Fibroblast of skin of abdomen (primary cell): ENCODE measurements at regions not wholly inside any gene's neighbourhood (a gene's known extent, or its start where the extent isn't known, plus 50 kb on each side); places are given as distances from the start of the nearest gene placed in this dataset.
A peak's percentile ranks its signal among the peaks of the same experiment; 100 is the strongest.
"Not testable (repeated sequence)": the region's sequence is repeated elsewhere in the genome, so short reads cannot be mapped to it uniquely, and the experiment has no call there.

Experiments used
- DNase-seq: peaks from one replicate; pipeline ENCODE4 v3.0.0-alpha.2; 2013

DNA sequence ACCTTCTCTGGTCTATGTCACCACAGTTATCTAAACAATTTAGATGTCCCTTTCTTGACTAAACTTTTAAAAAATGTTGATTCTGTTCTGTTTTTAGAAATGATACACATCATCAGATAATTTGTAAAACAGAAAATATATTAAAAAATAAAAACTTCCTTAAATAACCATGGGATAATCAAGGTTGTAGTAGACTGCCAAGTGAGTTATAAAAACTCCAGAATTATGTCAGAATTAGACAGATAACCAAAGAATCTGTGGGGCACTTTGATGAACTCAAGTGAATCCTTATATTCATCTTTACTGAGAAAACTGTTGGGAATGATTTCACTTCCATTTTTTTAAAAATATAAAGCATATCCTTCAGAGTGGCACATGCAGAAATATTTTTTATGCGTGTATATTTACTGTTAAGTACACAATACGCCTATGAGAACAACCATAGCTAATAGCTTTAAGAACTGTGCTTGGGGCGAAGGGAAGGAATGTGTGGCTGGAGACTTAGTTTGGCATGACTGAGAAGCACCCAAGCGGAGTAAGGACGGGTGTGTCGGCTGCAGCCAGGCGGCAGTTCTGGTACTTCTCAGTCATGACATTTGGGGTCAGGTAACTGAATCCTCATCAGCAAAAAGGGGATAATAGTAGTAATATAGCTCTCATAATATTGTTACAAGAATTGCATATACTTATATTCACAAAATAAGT, 604.7 kb upstream of the CITED2 start:
- DNase-seq = no peak

DNA sequence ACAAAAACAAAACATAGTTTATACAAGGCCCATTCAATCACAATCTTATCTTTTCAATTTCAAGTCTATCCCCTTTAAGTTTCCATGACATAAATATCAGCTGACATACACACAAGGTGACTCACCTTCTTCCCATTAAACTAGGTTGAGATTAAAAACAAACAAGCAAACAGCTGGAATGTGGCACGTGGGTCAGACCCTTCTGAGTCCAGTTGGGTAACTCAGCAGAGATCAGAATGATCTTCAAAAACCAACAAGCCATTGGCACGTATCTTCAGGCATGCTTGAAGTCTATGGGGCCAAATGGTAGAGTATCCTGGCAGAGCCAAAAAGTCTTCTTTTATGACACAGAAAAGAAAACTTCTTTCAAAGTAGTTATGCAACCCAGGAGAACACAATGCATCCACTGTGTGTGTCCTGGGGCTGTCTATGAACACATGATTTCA, 603.5 kb upstream of the CITED2 start:
- peak; percentile 23 for DNase-seq

DNA sequence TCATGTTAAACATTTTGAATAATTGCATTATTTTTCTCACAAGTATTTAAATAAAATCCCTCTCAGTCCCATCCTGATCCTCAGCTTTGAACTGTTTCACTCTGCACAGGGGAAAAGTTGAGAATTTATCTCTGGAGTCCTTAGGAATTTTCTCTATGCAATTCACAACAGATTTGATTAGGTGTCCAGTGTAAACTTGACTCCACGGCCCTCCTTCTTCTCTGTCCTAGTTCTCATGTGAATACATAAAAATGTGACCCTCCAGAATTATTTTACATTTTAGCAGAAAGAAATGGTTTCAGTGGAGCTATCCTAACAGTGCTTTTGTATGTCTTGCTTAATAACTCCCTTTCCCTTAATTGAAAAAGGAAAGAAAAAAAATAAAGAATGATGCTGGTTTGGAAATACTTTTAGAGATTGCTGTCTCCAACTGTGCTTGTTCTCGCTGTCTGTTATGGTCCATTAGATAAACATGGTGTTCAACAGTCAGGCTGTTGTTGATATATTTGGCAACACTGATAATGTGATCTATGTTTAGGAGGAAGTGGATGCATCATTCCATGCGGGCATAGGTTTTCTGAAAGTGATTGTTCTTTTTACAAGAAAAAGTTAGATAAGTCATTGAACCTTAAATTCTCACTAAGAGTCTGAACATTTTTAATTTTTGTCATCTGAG, 599.4 kb upstream of the CITED2 start:
- DNase-seq = peak; percentile 63

DNA sequence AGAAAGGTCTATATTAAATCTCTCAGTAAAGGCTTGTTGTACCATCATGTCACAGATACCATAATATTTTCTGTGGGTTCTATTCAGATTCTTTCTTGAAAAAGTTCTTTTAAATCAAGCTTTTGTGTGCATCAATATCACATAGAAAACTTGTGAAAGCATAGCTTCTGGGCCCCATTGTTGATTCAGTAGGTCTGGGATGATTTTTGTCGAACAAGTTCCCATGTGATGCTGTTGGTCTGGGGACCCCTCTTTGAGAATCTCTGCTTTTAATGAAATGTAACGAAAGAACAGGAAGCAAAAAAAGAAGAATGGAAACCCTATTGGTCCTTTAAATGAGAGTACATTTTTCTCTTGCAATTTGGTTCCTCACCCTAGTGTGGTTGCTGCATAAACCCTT, 597.7 kb upstream of the CITED2 start:
- DNase-seq = no peak

DNA sequence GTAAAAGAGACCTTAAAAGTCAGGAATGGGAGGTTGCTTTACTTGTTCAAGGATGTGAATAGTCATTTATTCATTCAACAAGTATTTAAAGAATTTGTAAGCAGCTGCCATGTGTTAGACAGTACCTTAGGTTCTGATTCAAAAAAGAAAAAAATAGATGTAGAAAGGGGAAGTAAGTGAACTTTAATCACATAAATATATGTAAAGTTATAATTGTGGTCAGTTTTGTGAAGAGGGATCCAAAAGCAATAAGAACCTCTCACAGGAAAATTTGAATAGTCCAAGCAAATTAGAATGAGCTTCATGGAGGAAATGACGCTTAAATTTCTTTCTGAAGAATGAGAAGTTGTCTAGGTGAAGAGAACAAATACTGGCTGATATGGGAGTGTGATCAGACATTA, 596.1 kb upstream of the CITED2 start:
- DNase-seq = peak; percentile 65

DNA sequence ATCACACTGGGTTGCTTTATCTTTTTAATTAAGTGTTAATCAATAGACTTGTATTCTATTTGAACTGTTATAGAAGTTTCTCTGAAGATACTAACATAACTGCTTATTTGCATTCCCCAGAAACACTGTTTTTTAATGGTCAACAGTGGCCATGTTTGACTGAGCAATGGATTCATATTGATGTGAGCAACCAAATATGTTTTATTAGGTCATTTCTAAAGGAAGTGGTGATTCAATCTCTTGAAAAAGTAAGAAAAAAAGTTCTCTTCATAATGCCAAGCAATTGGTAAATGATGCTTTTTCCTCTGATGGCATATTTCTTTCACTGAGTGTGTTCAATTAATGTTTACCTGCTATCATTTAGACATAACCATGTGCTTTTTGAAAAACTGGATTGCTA, 593.0 kb upstream of the CITED2 start:
- DNase-seq = no peak

DNA sequence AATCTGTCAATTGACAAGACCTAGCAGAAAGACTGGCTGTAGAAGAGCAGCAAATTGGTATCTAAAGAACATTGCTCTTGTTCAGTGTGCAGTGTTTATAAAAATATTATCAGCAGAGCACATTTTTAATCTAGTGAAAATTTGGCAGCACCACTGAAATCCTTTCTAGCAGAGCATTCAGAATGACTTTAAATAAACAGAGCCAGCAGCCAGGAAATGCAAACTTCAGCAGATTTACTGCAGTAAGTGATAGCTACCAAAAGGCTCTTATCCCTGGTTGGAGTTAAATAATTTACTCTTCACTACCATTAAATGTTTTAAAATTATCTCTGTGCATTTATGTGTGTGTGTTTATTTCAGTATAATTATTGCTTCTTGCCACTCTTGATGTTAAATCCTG, 590.9 kb upstream of the CITED2 start:
- DNase-seq = peak; percentile 47

DNA sequence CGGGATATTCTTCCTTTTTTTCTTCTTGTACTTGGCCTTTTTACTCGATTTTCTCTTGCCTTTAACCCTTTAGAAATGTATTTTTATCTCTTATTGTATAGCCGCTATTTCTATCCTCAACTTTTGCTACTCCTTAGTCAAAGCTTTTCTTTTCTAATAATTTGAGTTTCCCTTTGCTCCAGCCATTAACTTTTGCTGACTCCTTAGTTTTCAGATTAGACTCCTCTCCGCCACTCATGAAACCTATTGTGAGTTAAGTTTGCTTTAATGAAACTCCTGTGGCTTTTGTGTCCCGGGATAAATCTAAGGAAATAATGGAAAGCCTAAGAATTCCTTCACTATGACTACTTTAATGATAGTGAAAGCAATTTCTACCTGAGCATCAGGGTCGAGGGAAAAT, 590.3 kb upstream of the CITED2 start:
- no peak for DNase-seq

DNA sequence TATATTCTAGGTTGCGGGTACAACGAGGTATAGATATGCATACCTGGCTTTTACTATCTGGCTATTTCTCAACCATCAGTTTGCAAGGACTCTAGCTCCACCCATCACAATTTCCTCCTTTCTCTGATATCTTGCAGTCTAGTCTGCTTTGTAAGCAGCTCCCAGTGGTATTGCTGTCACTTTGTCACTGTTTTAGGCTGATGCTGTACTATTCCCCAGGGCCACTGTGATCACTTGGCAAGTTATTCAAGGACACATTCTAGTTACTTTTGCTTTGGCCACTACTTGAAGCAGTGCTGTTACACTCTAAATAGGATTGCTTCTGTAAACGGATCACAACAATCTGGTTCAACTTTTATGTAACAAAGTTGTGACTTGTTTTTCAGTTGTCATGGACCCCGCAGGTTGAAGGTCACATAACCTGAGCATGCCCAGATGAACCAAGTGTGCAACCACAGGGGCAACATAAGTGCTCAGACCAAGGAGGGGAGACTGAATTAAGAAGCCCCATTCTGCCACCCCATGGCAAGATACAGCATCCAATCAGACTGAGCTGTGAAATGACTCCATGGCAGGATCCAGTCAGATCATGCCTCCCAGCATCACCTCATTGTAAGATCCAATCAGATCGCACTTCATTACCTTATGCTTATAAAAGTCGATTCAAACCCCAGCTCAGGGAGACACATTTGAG, 588.4 kb upstream of the CITED2 start:
- DNase-seq = no peak

DNA sequence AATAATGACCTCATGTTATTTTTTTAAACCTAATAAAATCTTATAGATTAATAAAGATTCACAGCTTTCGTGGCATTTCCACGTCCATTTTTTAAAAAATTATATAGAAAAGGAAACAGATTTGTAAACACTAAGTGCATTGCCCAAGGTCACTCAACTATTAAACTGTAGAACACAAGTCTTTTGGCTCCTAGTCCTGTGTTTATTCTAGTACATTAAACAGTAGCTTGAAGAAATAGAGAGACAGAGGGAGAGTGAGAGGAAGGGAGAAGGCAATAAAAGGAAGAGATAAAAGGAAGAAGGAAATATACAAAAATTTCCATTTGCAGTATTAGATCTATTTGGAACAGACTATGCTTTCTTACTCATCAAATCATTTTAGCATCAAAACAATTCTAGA, 586.7 kb upstream of the CITED2 start:
- no peak for DNase-seq

DNA sequence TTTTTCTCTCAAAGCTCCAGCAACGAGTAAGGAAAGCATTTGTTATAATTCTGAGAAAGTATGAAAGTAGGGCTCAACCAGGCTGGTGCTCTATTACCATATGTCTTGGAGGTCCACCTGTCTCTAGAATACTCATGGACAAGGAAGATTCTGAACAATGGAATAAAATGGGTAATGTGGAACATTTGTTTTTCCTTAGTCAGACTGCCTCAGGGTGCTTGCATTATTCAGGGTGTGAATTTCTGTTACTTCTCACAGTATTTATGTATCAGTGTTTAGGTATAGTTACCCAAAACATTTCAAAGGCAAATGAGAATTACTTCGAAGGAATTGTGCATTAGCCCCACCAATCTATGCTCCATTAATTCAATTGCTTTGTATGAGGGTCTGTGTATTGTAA, 586.2 kb upstream of the CITED2 start:
- DNase-seq = no peak

DNA sequence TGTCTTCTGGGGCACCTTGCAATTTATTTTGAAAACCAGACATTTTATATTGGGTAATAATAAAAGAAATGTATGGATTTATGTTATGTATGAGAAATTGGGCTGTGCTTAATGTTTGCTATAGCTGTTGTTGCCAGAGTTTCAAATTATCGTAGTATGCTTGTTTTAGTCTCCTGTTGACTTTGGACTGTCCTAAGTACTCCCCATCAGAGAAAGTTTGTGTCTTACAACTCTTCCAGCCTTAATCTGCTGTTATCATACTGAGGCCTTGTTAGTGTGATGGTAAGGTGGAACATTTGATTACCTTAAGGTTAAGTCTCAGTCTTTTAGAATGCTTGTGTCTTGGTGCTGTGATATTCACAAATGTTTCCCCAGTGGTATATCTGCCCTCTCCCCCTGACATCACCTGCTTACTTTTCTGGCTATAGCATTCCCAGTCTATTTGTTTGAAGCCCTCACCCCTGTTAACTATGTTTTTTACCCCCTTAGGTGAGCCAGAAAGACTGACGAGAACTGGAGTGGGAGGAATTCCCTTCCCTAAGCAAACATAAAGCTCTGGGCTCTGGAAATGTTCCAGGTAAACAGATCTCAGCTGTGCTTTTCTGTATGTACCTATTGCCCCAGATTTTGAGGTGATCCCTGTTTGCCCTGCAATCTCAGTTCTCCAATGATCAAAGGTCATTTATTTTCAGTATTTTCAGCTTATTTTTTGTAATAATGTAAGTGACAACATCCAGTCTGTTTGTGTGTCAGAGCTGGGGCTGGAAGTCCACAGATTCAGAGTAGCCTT, 581.1 kb upstream of the CITED2 start:
- DNase-seq = no peak

DNA sequence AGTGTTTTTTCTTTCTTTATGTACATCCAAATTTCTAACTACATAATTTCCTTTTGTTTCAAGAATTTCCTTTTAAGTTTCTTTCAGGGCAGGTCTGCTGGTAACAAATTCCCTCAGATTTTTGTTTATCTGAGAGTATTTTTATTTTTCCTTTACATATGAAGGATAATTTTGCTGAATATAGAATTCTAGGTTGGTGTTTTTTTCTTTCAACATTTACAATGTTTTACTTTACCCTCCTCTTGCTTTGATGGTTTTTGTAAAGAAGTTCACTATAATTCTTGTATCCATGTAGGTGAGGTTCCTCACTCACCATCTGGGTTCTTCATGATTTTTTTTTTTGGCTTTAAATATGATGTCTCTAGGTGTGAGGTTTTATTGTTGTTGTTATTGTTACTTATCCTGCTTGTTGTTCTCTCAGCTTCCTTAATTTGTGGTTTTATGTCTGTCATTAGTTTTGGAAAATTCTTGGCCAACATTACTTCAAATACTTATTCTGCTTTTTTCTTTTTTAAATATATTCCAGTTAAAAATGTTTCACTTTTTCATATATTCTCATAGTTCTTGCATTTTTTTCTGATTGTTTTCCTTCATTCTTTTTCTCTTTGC, 580.1 kb upstream of the CITED2 start:
- DNase-seq = no peak

DNA sequence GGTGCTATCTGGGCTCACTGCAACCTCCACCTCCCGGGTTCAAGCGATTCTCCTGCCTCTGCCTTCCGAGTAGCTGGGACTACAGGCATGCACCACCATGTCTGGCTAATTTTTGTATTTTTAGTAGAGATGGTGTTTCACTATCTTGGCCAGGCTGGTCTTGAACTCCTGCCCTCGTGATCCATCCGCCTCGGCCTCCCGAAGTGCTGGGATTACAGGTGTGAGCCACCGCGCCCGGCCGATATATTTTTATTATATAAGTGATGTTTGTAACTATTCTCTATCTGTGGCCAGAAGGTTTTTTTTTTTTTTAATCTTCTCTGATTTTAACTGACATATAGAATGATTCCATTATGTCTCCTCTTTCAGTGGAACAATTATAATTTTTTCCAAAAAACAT, 579.3 kb upstream of the CITED2 start:
- DNase-seq = not testable (repeated sequence)

DNA sequence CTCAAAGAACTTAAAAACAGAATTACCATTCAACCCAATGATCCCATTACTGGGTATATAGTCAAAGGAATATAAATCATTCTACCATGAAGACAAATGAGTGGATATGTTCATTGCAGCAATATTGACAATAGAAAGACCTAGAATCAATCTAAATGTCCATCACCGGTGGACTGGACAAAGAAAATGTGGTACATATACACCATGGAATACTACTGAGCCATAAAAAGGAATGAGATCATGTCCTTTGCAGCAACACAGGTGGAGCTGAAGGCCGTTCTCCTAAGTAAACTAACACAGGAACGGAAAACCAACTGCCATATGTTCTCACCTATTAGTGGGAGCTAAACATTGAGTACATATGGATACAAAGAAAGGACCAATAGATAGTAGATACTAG, 576.7 kb upstream of the CITED2 start:
- DNase-seq = no peak

DNA sequence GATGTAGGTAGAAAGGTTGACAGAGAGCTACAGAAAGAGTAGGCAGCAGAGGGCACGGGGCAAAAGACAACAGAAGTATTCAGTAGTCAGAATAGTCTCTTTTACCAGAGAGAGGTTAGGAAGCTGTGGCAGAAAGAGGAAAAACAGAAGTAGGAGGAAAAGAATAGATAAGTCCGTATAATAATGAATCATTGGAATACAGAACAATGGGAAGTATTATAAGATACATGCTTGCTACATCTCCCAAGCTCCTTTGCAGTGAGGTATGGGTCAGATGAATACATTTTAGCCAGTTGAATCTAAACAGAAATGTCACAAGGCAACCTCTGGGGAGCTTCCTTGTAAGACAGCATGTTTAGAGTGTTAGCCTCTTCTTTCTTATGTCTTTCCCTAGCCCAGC, 570.5 kb upstream of the CITED2 start:
- DNase-seq = no peak

DNA sequence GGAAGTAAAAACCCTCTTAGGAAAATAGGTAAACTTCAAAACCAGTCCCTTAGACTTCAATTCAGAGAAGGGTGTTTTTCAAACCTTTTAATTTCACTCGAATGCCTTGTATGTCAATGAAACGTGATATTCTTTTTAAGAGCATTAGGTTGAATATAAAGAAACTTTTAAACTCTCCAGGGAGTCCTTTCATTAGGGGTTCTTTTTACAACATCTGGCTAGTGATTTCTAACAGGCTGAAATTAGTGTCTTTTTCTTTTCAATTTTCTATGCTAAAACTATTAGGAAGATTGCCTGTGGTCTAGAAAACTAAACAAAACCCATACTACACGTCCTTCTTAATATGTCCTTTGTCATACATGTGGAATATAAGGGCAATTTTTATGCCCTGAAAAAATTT, 569.7 kb upstream of the CITED2 start:
- no peak for DNase-seq

DNA sequence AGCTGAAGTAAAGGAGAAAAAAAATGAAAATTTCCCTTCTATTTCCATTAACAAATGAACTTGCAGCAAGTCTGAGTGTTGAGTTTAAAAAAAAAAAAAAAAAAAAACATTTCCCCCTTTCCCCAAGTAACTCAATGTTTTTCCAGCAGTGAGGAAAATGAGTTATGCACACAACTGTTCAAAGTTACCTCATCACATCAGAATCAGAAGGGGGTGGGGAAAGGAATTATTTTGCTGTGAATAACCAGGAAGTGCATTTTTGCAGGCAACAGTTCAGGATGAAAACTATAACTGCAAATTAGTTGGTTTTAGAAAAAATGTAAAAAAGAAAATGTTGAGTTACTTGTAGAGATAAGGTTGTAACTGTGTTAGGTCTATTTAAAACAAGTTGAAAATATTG, 568.9 kb upstream of the CITED2 start:
- DNase-seq = peak; percentile 97

DNA sequence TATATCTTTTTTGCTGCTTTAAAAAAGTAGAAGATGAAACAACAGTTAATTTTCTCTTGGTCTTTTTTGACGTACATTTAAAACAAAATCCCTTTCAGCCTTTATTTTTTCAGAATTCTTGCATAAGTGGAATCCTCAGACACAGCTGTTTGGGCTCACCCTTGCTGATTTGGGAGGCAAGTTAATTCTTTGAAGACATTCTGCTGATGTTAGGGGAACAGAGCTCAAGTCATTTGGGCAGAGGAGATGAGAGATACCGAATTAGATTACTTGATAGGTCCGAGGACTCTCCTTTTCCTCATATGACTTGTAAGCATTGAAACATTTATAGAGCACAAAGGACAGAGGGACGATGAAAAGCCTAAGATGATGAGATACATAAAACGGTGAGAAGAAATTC, 567.9 kb upstream of the CITED2 start:
- no peak for DNase-seq

DNA sequence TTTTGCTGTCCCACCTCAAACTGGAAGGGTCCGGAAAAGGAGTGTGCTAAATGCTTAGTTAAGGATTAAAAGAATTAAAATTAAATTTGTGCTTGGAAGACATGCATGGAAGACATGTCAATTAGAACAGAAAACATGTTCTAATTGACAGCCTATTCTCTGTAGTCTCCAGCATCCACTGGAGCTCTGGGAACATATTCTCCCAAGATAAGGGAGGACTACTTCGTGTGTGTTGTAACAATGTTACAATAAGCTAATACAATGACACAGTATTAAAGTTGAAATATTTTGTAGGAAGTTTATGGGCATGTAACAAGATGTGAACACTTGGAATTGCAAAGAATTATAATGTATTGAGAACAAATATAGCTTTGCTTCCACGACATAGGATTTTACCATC, 567.4 kb upstream of the CITED2 start:
- no peak for DNase-seq

DNA sequence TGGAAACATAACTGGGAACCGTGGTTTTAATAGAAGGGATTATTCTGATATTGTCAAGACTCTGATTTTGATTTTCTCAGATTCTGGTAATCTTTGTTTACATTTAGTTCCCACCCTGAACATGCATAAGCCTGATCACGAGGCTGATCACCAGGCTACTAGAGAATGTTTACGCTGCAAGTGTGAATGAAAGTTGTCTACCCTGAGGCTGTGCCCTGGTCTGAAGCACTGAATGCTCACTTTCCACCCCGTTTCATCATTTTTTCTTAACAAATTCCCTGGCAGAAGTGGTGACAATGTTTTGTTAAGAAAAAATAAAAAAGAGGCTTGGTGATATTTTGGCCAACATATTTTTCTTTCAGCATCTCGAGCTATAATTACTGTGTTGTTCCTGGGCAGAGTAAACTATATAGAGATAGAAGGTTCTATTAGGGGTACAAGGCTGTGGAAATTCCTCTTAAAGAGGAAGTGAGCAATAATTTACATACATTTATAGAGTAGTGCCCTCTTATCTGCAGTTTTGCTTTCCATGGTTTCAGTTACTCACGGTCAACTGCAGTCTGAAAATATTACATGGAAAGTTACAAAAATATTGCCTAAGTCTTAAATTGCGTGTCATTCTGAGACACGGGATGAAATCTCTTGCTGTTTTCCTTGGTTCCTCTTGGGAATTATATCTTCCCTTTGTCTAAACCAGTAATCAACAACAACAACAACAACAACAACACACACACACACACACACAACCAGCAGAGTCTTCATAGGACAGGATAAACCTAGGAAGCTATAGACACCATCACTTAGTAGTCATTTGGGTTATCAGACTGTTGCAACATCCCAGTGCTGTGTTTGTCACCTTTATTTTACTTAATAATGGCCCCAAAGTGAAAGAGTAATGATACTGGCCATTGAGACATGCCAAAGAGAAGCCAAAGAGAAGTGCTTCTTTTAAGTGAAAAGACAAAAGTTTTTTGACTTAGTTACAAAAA, 566.6 kb upstream of the CITED2 start:
- DNase-seq = no peak
